ENCODE measurements at regions not wholly inside any gene's neighbourhood (a gene's known extent, or its start where the extent isn't known, plus 50 kb on each side); places are given as distances from the start of the nearest gene placed in this dataset.

- TF ChIP-seq MAFK (IDR thresholded peaks at IDR 0.05; ENCODE audit: low read depth, low read length) (no peak), POLR2A (IDR thresholded peaks at IDR 0.05; ENCODE audit: control extremely low read depth in 1 of 2, low read depth in 2 of 2, low read length in 2 of 2) (no peak), TAF1 (IDR thresholded peaks at IDR 0.05; ENCODE audit: low read depth, low read length) (no peak), RFX5 (IDR thresholded peaks at IDR 0.05; ENCODE audit: borderline replicate concordance, low read depth, low read length) (no peak), CTCF (IDR thresholded peaks at IDR 0.05; ENCODE audit: control extremely low read depth in 1 of 3, insufficient read depth in 1 of 3, low read depth in 1 of 3, low read length in 3 of 3) (no peak), ZNF274 (IDR thresholded peaks at IDR 0.05; ENCODE audit: borderline replicate concordance, extremely low read depth, low read length) (no peak), JUN (IDR thresholded peaks at IDR 0.05; ENCODE audit: low read depth, low read length) (no peak), TBP (IDR thresholded peaks at IDR 0.05; ENCODE audit: low read depth, low read length) (no peak)
These were observed 1827.0 kb downstream of the MRPL39 start for GRCh38 chr21:23780326-23780725.
